ENCODE measurements at regions not wholly inside any gene's neighbourhood (a gene's known extent, or its start where the extent isn't known, plus 50 kb on each side); places are given as distances from the start of the nearest gene placed in this dataset.

DNA sequence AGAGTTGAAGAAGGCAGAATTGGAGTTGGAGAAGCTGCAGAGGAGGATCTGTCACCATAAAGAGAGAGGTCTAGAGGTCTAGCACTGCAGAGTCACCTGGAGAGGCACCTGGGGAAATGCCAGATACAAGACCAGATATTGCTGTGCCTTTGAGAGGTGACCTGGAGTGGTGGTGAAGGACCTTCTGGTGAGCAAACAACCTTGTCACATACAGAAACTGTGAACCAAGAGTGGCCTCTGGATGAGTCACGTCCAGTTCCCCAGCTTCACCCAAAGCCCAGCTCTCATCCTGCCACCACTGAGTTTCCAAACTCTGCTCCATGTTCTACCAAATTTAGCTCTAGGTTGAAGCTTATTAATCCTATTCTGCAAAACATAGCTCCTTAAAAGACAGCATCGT lies 131.1 kb upstream of the FBXL7 start:
- TF ChIP-seq EP300 (IDR thresholded peaks at IDR 0.05; ENCODE audit: low read length) (no peak), FOXA1 (IDR thresholded peaks at IDR 0.05; ENCODE audit: borderline replicate concordance) (no peak), KDM1A (IDR thresholded peaks at IDR 0.05) (no peak)
- TF ChIP-seq, protein P1, sequence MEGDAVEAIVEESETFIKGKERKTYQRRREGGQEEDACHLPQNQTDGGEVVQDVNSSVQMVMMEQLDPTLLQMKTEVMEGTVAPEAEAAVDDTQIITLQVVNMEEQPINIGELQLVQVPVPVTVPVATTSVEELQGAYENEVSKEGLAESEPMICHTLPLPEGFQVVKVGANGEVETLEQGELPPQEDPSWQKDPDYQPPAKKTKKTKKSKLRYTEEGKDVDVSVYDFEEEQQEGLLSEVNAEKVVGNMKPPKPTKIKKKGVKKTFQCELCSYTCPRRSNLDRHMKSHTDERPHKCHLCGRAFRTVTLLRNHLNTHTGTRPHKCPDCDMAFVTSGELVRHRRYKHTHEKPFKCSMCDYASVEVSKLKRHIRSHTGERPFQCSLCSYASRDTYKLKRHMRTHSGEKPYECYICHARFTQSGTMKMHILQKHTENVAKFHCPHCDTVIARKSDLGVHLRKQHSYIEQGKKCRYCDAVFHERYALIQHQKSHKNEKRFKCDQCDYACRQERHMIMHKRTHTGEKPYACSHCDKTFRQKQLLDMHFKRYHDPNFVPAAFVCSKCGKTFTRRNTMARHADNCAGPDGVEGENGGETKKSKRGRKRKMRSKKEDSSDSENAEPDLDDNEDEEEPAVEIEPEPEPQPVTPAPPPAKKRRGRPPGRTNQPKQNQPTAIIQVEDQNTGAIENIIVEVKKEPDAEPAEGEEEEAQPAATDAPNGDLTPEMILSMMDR (IDR thresholded peaks at IDR 0.05 in 2 of 3, conservative IDR thresholded peaks at IDR 0.05 in 1 of 3; ENCODE audit: insufficient read depth in 2 of 3, low read depth in 1 of 3, low read length in 3 of 3): no peak

All from K562 (cell line).